Epithelial cell of esophagus (primary cell): ENCODE measurements at regions not wholly inside any gene's neighbourhood (a gene's known extent, or its start where the extent isn't known, plus 50 kb on each side); places are given as distances from the start of the nearest gene placed in this dataset.

Experiments used
- DNase-seq: peaks from one replicate; pipeline ENCODE4 v3.0.0; 2010; ENCODE audit warnings: low read depth
- H3K4me3 ChIP-seq: 2 replicates; pipeline ENCODE4 v1.5.1; 2011; ENCODE audit warnings: mild to moderate bottlenecking, low read length, control low read depth
- TF ChIP-seq, protein P1 (sequence below): IDR thresholded peaks from 2 replicates; pipeline ENCODE4 v1.5.1; 2011; ENCODE audit warnings: low read depth, mild to moderate bottlenecking, low read length, control low read depth, inconsistent platforms; ENCODE audit not compliant: insufficient read depth; ENCODE audit errors: missing control alignments

- TF ChIP-seq, protein P1, sequence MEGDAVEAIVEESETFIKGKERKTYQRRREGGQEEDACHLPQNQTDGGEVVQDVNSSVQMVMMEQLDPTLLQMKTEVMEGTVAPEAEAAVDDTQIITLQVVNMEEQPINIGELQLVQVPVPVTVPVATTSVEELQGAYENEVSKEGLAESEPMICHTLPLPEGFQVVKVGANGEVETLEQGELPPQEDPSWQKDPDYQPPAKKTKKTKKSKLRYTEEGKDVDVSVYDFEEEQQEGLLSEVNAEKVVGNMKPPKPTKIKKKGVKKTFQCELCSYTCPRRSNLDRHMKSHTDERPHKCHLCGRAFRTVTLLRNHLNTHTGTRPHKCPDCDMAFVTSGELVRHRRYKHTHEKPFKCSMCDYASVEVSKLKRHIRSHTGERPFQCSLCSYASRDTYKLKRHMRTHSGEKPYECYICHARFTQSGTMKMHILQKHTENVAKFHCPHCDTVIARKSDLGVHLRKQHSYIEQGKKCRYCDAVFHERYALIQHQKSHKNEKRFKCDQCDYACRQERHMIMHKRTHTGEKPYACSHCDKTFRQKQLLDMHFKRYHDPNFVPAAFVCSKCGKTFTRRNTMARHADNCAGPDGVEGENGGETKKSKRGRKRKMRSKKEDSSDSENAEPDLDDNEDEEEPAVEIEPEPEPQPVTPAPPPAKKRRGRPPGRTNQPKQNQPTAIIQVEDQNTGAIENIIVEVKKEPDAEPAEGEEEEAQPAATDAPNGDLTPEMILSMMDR: no peak
- DNase-seq: no peak
- H3K4me3 ChIP-seq: no peak overlapping the region
These were observed 184.4 kb downstream of the MAF start for GRCh38 chr16:79415983-79416640.

DNA sequence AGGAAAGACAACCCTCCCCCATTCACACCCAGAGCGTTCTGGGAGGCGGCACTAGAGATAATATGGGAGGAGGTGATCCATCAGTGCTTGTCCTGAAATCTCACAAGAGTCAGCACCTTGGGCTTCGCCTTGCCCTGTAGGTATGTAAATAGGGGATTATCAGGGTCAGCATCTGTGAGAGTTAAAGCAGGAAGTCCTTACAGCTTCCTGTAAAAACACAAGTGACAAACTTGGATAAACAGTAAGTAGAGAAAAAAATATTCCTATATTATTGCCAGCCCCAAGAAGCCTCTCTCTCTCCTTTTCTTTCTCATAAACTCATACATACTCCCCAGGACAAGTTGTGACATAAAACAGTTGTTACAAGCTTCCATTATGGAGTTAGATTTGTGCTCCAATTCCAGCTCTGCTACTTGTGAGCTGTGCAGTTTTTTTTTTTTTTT is 187.7 kb downstream of the MAF start:
- DNase-seq: no peak
- no peak overlapping the region for H3K4me3 ChIP-seq
- TF ChIP-seq, protein P1: no peak

DNA sequence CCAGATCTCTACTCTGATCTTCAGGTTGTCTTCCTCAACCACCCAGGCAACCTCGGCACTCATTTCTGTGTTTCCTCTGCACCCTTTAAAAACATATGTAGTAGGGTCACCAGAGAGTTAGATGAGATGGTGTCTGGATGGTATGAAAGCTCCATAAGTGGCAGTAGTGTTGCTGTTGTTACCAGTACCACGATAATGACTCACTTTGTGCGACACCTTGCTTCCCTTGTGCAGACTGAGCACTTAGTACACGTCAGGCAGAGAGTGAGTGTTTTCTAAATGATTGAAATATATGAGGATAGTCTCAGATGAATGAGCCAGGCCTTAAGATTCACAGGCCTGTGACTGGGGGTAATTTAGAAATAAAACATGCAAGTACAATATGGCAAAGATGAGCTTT is 188.7 kb downstream of the MAF start:
- TF ChIP-seq, protein P1: no peak
- DNase-seq: no peak
- H3K4me3 ChIP-seq: no peak overlapping the region

DNA sequence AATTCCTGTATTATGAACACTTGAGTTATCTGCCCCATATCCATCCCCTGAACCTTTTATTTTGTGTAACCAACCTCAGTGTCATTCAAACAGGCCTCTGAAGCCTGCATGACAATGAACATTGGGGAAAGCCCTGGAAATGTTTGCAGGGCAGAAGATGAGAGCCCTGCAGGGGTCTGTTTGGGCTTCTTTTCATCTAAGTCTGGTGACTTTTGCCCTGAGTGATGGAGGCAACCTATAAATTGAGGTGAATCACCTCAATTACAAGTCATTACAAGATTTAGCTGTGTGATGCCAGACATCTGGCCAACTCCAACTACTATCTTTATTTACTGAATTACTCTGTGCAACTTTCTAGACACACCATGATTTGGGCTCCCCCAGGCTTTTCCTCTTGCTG is 189.2 kb downstream of the MAF start:
- no peak for DNase-seq
- TF ChIP-seq, protein P1: no peak
- H3K4me3 ChIP-seq: no peak overlapping the region

DNA sequence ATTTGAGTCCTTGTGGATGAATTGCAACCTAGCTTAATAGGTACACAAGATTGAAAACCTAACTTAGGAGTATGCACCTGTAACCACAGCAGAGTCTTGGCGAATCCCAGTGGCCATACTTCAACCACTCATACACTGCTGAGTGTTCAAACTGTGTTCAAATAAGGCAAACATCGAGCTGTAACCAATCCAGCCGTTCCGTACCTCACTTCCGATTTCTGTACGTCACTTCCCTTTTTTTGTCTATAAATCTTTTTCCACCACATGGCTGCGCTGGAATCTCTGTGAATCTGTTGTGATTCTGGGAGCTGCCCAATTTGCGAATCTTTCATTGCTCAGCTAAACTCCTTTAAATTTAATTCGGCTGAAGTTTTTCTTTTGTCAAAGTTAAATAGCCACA is 190.6 kb downstream of the MAF start:
- H3K4me3 ChIP-seq: no peak overlapping the region
- TF ChIP-seq, protein P1: no peak
- no peak for DNase-seq

DNA sequence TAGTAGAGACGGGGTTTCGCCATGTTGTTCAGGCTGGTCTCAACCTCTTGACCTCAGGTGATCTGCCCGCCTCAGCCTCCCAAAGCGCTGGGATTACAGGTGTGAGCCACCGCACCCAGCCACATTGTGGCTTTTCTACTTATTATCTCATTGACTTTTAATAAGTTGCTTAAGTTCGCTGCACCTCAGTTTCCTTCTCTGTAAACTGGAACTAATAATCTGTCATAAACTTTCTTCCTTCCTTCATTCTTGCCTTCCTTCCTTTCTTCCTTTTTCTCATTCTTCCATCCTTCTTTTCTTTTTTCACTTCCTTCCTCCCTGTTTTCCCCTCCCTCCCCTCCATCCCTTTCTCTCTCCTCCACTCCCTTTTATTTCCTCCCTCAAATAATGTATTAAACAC is 192.2 kb downstream of the MAF start:
- no peak overlapping the region for H3K4me3 ChIP-seq
- no peak for DNase-seq
- TF ChIP-seq, protein P1: no peak

DNA sequence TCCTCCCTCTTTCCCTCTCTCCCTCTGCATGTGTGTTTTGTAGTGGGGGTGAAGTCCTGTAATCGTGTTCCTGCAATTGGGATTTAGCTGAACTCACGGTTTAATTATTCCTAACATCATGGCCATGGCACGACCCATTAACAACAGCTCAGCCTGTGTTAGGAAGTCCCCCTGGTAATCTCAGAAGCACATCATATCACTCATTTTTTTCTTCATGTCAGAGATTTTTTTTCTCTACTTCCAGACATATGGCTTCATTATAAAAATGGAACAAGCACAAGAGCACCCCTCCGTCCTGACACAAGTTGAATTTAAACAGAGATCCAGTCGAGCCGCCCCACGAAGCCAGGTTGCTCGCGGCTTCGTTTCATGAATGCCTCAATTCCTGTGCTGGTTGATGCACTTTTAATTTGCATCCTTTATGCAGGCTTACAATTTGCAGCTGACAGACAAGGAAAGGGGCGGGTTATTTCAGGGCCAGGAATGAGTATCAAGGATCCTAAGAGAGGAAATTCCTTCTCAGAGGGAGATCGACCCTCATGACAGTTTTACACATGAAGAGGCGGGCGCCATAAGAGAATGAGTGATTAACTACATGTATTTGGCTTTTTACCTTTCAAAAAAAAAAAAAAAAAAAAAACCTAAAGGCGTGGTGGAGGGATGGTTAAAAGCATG is 192.9 kb downstream of the MAF start:
- TF ChIP-seq, protein P1: no peak
- no peak for DNase-seq
- H3K4me3 ChIP-seq: no peak overlapping the region
